VCaP (cell line): ENCODE measurements at regions not wholly inside any gene's neighbourhood (a gene's known extent, or its start where the extent isn't known, plus 50 kb on each side); places are given as distances from the start of the nearest gene placed in this dataset.

Experiments used
- H3K27ac ChIP-seq: fragments of 450-650 bp; 2 replicates; pipeline ENCODE4 v1.5.1; 2017
- CTCF ChIP-seq: fragments of 450-650 bp; conservative IDR thresholded peaks from 2 replicates; pipeline ENCODE4 v1.5.1; 2017; ENCODE audit warnings: mild to moderate bottlenecking, moderate library complexity

GRCh38 chr4:11908712-11909111 lies 480.0 kb upstream of the HS3ST1 start:
- H3K27ac ChIP-seq, result no peak overlapping the region
- no peak for TF ChIP-seq CTCF

- H3K27ac ChIP-seq, result no peak overlapping the region
- no peak for TF ChIP-seq CTCF
These were observed 479.5 kb upstream of the HS3ST1 start for GRCh38 chr4:11908205-11908604.

DNA sequence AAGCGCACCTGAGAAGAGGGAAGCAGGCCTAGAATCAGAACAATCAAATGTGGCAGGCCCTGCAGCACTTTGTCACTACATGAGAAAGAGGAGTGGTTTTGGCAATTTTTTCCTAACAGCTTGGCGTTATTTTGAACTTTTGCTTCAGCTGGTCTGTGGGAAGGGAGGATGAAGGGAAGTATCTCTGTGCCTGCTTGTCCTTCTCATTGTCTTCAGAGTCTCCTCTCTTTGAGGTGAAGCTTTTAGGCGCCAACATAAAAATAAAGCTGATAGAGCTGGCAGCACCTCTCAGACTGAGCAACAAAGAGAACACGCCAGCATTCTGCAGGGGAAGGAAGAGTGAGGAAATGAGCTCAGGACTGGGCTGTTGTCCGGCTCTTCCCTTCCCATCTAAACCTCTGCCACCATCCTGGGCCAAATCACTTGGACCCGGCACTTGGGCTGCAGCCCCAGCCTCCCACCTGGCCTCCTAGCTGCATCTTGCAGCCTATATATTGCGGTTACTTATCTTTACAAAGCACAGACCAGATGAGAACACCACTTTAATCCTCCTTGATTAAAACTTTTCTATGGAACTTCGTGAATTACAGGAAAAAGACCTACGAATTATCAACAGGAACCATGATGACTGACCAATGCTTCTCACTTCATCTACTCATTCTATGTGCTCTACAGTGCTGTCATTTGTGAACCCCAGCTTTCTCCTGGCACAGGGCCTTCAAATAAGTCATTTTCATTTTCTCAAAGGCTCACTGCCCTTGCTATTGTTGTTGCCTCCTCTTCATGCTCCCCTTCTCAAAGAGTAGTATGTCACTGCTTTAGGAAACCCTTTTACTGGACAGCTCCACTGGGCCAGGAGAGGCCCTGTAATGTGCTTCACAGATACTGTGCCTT lies 476.4 kb upstream of the HS3ST1 start:
- TF ChIP-seq CTCF, result no peak
- peak overlapping the region; percentile 65 for H3K27ac ChIP-seq

DNA sequence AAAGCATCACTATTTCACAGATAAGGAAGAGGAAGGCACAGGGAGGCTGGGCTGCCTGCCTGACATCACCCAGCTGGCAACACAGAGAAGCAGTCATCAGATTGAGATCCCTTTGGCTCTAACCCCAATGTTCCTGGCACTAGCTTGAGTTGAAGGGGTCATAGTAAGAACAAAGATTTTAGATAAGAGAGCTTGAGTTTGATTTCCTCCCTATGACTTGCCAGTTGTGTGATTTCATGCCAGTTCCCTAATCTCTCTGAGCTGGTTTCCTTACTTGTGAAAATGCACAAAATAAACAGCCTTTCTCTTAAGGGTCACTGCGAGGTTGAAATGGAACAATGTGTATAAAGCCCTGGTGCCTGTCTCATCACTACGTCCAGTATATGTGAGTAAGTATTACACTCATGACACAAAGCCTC lies 475.4 kb upstream of the HS3ST1 start:
- peak overlapping the region; percentile 65 for H3K27ac ChIP-seq
- TF ChIP-seq CTCF, result no peak

DNA sequence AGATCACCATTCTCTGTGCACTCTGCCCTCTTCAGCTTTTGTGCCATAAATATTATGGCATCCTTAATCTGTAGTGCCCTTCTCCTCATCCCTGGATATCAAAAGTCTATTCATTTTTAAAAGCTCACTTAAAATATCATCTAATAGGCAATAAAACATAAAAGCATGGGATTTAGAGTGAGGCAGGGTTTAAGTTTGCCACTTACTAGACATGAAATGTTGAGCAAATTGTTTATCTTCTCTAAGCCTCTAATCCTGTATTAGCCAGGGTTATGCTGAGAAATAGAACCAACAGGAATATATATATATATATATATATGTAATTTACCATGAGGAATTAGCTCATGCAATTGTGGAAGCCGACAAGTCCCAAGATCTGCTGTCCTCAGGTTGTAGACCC lies 472.4 kb upstream of the HS3ST1 start:
- no peak overlapping the region for H3K27ac ChIP-seq
- TF ChIP-seq CTCF, result no peak

- no peak for TF ChIP-seq CTCF
- no peak overlapping the region for H3K27ac ChIP-seq
These were observed 471.7 kb upstream of the HS3ST1 start for GRCh38 chr4:11900359-11900758.

DNA sequence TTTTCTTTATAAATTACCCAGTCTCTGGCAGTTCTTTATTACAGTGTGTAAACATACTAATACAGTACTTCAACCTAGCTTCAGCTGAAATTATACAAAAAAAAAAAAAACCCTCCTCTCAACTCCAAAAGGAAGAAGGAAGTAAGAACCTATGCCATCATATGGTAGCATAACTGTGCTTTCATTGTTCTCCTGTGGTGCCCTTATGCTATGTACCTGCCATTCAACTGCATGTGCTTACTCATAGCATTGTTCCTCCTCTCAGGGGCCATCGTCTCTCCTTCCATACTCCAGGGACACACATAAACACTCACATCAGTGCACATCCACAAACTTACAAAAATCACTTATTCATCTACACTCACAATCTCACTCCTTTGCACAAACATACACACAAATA lies 470.1 kb upstream of the HS3ST1 start:
- peak overlapping the region; percentile 10; the same call in 1 of the 2 replicates for H3K27ac ChIP-seq
- TF ChIP-seq CTCF, result no peak
